ENCODE measurements at regions not wholly inside any gene's neighbourhood (a gene's known extent, or its start where the extent isn't known, plus 50 kb on each side); places are given as distances from the start of the nearest gene placed in this dataset.

- no peaks in the 10 kb centered on the region for H3K4me1 ChIP-seq
- DNase-seq = no peak
- H3K27me3 ChIP-seq = no peaks in the 10 kb centered on the region
- TF ChIP-seq CTCF (IDR thresholded peaks at IDR 0.05) (no peak), POLR2A (IDR thresholded peaks at IDR 0.05) (no peak)
- no peak overlapping the region for H3K4me3 ChIP-seq
- no peaks in the 10 kb centered on the region for H3K36me3 ChIP-seq
- intact Hi-C loops (cut with DNase I) = no loop called here
- H3K27ac ChIP-seq = no peak overlapping the region
- H3K9me3 ChIP-seq = no peaks in the 10 kb centered on the region
- ATAC-seq = no peak
- WGBS, 4 donors = 46 to 57% (median 48%) methylated on average over 4 of the region's 4 CpGs
Measured at GRCh38 chr5:155293605-155294178, 280.1 kb downstream of the KIF4B start.

DNA sequence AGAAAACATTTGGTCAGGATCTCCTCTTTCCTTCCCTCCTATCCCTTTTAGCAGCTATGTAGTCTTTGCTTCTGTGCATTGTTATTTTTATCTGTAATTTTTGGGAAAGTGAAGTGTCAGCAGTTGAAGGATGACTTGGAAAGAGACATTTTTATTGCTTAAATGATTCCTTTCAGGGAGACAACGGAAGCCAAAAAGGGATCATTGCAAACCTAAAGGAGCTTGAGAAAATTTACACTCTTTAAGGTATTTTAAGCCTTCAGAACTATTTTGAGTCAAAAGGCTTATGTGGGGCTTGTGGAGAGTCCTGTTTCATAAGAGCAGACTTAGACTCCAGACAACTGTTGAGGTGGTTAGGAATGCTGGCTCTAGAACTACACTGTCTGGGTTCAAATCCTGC lies 281.6 kb downstream of the KIF4B start:
- Histone ChIP-seq H3K4me1 (peaks cover 0 to 13% (median 2%) of the 10 kb centered on the region in 12 donors), H3K36me3 (no peaks in the 10 kb centered on the region), H3K4me3 (no peak overlapping the region), H3K27me3 (no peaks in the 10 kb centered on the region), H3K27ac (no peak overlapping the region), H3K9me3 (no peaks in the 10 kb centered on the region)
- DNase-seq (no peak), ATAC-seq (no peak)
- 67 to 84% (median 74%) methylated on average over 1 of the region's 1 CpG for WGBS, 4 donors
- intact Hi-C loops (cut with DNase I) = no loop called here
- TF ChIP-seq CTCF (IDR thresholded peaks at IDR 0.05) = no peak
- no peak for TF ChIP-seq POLR2A (IDR thresholded peaks at IDR 0.05)

- Histone ChIP-seq H3K27ac (peak overlapping the region in 10 of 12 donors; percentile 4 to 74 (median 52)), H3K4me1 (peaks cover 0 to 13% (median 2%) of the 10 kb centered on the region in 12 donors), H3K36me3 (no peaks in the 10 kb centered on the region), H3K9me3 (no peaks in the 10 kb centered on the region), H3K4me3 (no peak overlapping the region), H3K27me3 (no peaks in the 10 kb centered on the region)
- intact Hi-C loops (cut with DNase I) = no loop called here
- no peak for TF ChIP-seq CTCF (IDR thresholded peaks at IDR 0.05)
- TF ChIP-seq POLR2A (IDR thresholded peaks at IDR 0.05) = no peak
- WGBS, 4 donors = 24 to 29% (median 29%) methylated on average over 7 to 8 of the region's 8 CpGs
- ATAC-seq (peak; percentile 72 to 91 (median 78)), DNase-seq (peak in 3 of 5 donors; percentile 9 to 73 (median 24))
Measured at GRCh38 chr5:155299386-155300005, 285.9 kb downstream of the KIF4B start.

GRCh38 chr5:155303120-155303519 lies 289.6 kb downstream of the KIF4B start:
- H3K9me3 ChIP-seq = no peaks in the 10 kb centered on the region
- WGBS, 4 donors = 56 to 85% (median 62%) methylated on average over 2 to 3 of the region's 3 CpGs
- intact Hi-C loops (cut with DNase I) = no loop called here
- DNase-seq (no peak), ATAC-seq (no peak)
- no peak overlapping the region for H3K4me3 ChIP-seq
- no peaks in the 10 kb centered on the region for H3K27me3 ChIP-seq
- no peaks in the 10 kb centered on the region for H3K36me3 ChIP-seq
- TF ChIP-seq CTCF (IDR thresholded peaks at IDR 0.05) (no peak), POLR2A (IDR thresholded peaks at IDR 0.05) (no peak)
- peaks cover 0 to 13% (median 2%) of the 10 kb centered on the region in 12 donors for H3K4me1 ChIP-seq
- no peak overlapping the region for H3K27ac ChIP-seq
